LNCAP (cell line): ENCODE measurements at regions not wholly inside any gene's neighbourhood (a gene's known extent, or its start where the extent isn't known, plus 50 kb on each side); places are given as distances from the start of the nearest gene placed in this dataset.

Experiments
- CTCF ChIP-seq: fragments of 450-650 bp; IDR thresholded peaks from 2 replicates; pipeline ENCODE4 v1.5.1; 2017; ENCODE audit warnings: mild to moderate bottlenecking

- no peak for TF ChIP-seq CTCF
Measured at GRCh38 chr12:116628989-116629388, 69.8 kb downstream of the MAP1LC3B2 start.

- TF ChIP-seq CTCF, result no peak
Measured at GRCh38 chr12:116628450-116628793, 69.2 kb downstream of the MAP1LC3B2 start.
